ENCODE measurements at regions not wholly inside any gene's neighbourhood (a gene's known extent, or its start where the extent isn't known, plus 50 kb on each side); places are given as distances from the start of the nearest gene placed in this dataset.

DNA sequence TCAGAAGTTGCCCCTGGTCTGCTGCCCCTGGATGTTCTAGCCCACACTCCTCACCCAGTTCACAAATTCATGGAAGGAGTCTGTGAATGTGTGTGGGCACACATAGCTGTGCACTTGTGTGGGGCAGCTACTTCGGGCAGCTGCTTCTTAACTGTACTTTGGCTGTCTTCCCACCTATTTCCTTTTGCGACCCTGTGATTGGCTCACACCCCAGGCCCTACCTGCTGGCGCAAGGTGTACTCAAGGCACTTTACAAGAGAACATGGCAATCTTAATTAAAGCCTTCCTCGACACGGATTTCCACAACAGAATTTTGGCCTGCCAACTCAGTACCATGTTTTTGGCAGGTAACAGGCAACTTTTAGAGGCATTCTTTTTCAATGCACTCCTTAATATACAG lies 86.5 kb upstream of the CTTNBP2NL start:
- WGBS (ENCODE audit: insufficient coverage): 98% methylated on average over 5 of the region's 5 CpGs
- Histone ChIP-seq H3K27me3 (replicated peaks in 2 of 5; ENCODE audit: control insufficient read depth in 4 of 5, insufficient read depth in 5 of 5, low read length in 4 of 5) (peaks cover 0 to 36% (median 6%) of the 10 kb centered on the region in 5 experiments), H3K9me3 (ENCODE audit: control extremely low read depth in 1 of 5, control insufficient read depth in 4 of 5, insufficient read depth in 2 of 5, low read depth in 1 of 5, low read length in 4 of 5) (no peaks in the 10 kb centered on the region), H3K4me1 (ENCODE audit: control extremely low read depth in 1 of 4, control insufficient read depth in 4 of 4, insufficient read depth in 4 of 4, low read length in 3 of 4) (no peaks in the 10 kb centered on the region), H3K27ac (ENCODE audit: insufficient read depth in 1 of 2, low read depth in 1 of 2, low read length in 2 of 2, poor library complexity in 1 of 2, severe bottlenecking in 2 of 2) (no peak overlapping the region), H3K36me3 (ENCODE audit: control insufficient read depth in 4 of 4, insufficient read depth in 4 of 4, low read length in 3 of 4) (no peaks in the 10 kb centered on the region), H3K4me3 (ENCODE audit: control insufficient read depth in 1 of 7, extremely low read depth in 1 of 7, insufficient read depth in 4 of 7, low read depth in 2 of 7, low read length in 6 of 7) (no peak overlapping the region)
- DNase-seq: no peak
- POLR2A ChIA-PET: no interaction called here
- CTCF ChIA-PET: no interaction called here

DNA sequence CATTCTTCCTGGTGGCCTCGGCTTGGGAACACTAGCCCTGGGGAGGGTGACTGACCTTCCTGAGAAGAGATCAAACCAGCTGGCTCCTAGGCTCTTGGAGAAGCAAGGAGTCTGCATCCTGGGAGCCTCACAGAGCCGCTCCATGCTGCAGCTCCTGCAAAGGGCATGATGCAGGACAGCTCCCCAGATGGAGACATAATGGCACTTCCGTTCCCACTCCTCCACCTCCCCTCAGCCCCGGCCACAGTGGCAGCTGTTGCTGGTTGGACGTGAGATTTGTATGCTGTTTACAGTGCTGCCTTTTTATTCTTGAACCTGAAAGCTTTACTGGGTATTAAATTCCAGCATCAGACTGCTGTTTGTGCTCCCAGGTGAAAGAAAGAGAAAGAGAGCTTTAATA lies 83.7 kb upstream of the CTTNBP2NL start:
- H3K4me1 ChIP-seq (ENCODE audit: control extremely low read depth in 1 of 4, control insufficient read depth in 4 of 4, insufficient read depth in 4 of 4, low read length in 3 of 4): no peaks in the 10 kb centered on the region
- DNase-seq: no peak
- 55% methylated on average over 2 of the region's 5 CpGs for WGBS (ENCODE audit: insufficient coverage)
- no peak overlapping the region for H3K27ac ChIP-seq (ENCODE audit: insufficient read depth in 1 of 2, low read depth in 1 of 2, low read length in 2 of 2, poor library complexity in 1 of 2, severe bottlenecking in 2 of 2)
- peaks cover 0 to 1% (median 0%) of the 10 kb centered on the region in 5 experiments for H3K9me3 ChIP-seq (ENCODE audit: control extremely low read depth in 1 of 5, control insufficient read depth in 4 of 5, insufficient read depth in 2 of 5, low read depth in 1 of 5, low read length in 4 of 5)
- H3K4me3 ChIP-seq (ENCODE audit: control insufficient read depth in 1 of 7, extremely low read depth in 1 of 7, insufficient read depth in 4 of 7, low read depth in 2 of 7, low read length in 6 of 7): no peak overlapping the region
- CTCF ChIA-PET: interaction anchor here (0.7 kb wide), 1 partner anchor 58 kb away, joined by 3 read pairs; no protein-coding TSS in a partner anchor
- H3K36me3 ChIP-seq (ENCODE audit: control insufficient read depth in 4 of 4, insufficient read depth in 4 of 4, low read length in 3 of 4): no peaks in the 10 kb centered on the region
- POLR2A ChIA-PET: no interaction called here
- peaks cover 0 to 31% (median 6%) of the 10 kb centered on the region in 5 experiments for H3K27me3 ChIP-seq (replicated peaks in 2 of 5; ENCODE audit: control insufficient read depth in 4 of 5, insufficient read depth in 5 of 5, low read length in 4 of 5)

DNA sequence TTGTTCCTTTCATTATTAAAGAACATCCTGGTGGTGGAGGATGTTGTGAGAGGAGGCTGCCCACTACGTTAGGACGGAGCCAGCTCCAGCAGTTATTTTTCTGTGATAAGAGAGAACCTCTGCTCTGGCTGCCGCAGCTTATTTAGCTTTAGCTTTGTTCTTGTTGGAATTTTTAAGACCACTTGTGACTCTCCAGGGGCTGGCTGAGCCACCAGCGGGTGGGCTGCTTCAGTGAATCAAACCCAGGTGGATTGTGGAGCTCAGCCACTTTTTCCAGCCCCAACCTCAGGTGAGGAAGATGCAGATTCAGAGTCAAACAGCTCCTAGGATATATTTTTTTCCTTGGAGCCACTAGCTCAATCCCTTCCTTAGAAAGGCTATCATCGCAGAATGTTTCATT lies 83.1 kb upstream of the CTTNBP2NL start:
- Histone ChIP-seq H3K36me3 (ENCODE audit: control insufficient read depth in 4 of 4, insufficient read depth in 4 of 4, low read length in 3 of 4) (no peaks in the 10 kb centered on the region), H3K27me3 (replicated peaks in 2 of 5; ENCODE audit: control insufficient read depth in 4 of 5, insufficient read depth in 5 of 5, low read length in 4 of 5) (peaks cover 0 to 31% (median 6%) of the 10 kb centered on the region in 5 experiments), H3K9me3 (ENCODE audit: control extremely low read depth in 1 of 5, control insufficient read depth in 4 of 5, insufficient read depth in 2 of 5, low read depth in 1 of 5, low read length in 4 of 5) (peaks cover 0 to 1% (median 0%) of the 10 kb centered on the region in 5 experiments), H3K27ac (ENCODE audit: insufficient read depth in 1 of 2, low read depth in 1 of 2, low read length in 2 of 2, poor library complexity in 1 of 2, severe bottlenecking in 2 of 2) (no peak overlapping the region), H3K4me3 (ENCODE audit: control insufficient read depth in 1 of 7, extremely low read depth in 1 of 7, insufficient read depth in 4 of 7, low read depth in 2 of 7, low read length in 6 of 7) (no peak overlapping the region), H3K4me1 (ENCODE audit: control extremely low read depth in 1 of 4, control insufficient read depth in 4 of 4, insufficient read depth in 4 of 4, low read length in 3 of 4) (no peaks in the 10 kb centered on the region)
- DNase-seq: no peak
- CTCF ChIA-PET: no interaction called here
- 52% methylated on average over 4 of the region's 5 CpGs for WGBS (ENCODE audit: insufficient coverage)
- POLR2A ChIA-PET: no interaction called here

GRCh38 chr1:112316254-112316913 lies 79.6 kb upstream of the CTTNBP2NL start:
- no peak for DNase-seq

DNA sequence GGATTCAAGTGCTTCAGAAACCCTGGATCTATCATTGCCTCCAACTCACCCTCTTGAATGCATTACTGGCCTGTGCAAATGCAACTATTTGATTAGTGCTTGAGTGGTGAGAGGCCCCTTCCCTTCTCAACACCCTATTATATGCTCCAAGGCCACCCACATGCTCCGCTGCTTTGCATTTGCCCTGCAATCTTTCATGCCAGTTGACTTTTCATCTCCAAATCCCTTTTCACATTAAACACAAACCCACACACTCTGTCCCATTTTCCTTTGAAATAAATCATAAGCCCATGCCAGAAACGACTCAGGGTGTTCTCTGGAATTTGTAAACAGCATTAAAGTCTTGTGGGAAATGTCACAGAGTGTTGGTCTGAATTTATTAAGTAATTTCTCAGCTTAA lies 78.9 kb upstream of the CTTNBP2NL start:
- no peaks in the 10 kb centered on the region for H3K4me1 ChIP-seq (ENCODE audit: control extremely low read depth in 1 of 4, control insufficient read depth in 4 of 4, insufficient read depth in 4 of 4, low read length in 3 of 4)
- H3K4me3 ChIP-seq (ENCODE audit: control insufficient read depth in 1 of 7, extremely low read depth in 1 of 7, insufficient read depth in 4 of 7, low read depth in 2 of 7, low read length in 6 of 7): no peak overlapping the region
- peaks cover 0 to 16% (median 3%) of the 10 kb centered on the region in 5 experiments for H3K27me3 ChIP-seq (replicated peaks in 2 of 5; ENCODE audit: control insufficient read depth in 4 of 5, insufficient read depth in 5 of 5, low read length in 4 of 5)
- no peaks in the 10 kb centered on the region for H3K36me3 ChIP-seq (ENCODE audit: control insufficient read depth in 4 of 4, insufficient read depth in 4 of 4, low read length in 3 of 4)
- no peak overlapping the region for H3K27ac ChIP-seq (ENCODE audit: insufficient read depth in 1 of 2, low read depth in 1 of 2, low read length in 2 of 2, poor library complexity in 1 of 2, severe bottlenecking in 2 of 2)
- WGBS (ENCODE audit: insufficient coverage): 100% methylated on average over 1 of the region's 2 CpGs
- no peak for DNase-seq
- ChIA-PET CTCF (no interaction called here), POLR2A (no interaction called here)
- peaks cover 0 to 1% (median 0%) of the 10 kb centered on the region in 5 experiments for H3K9me3 ChIP-seq (ENCODE audit: control extremely low read depth in 1 of 5, control insufficient read depth in 4 of 5, insufficient read depth in 2 of 5, low read depth in 1 of 5, low read length in 4 of 5)

More at GRCh38 chr1:112316254-112316913, 79.6 kb upstream of the CTTNBP2NL start:
- ChIA-PET POLR2A (no interaction called here), CTCF (no interaction called here)
- Histone ChIP-seq H3K36me3 (ENCODE audit: control insufficient read depth in 4 of 4, insufficient read depth in 4 of 4, low read length in 3 of 4) (no peaks in the 10 kb centered on the region), H3K27me3 (replicated peaks in 2 of 5; ENCODE audit: control insufficient read depth in 4 of 5, insufficient read depth in 5 of 5, low read length in 4 of 5) (peaks cover 0 to 23% (median 5%) of the 10 kb centered on the region in 5 experiments), H3K27ac (ENCODE audit: insufficient read depth in 1 of 2, low read depth in 1 of 2, low read length in 2 of 2, poor library complexity in 1 of 2, severe bottlenecking in 2 of 2) (no peak overlapping the region), H3K4me3 (ENCODE audit: control insufficient read depth in 1 of 7, extremely low read depth in 1 of 7, insufficient read depth in 4 of 7, low read depth in 2 of 7, low read length in 6 of 7) (no peak overlapping the region), H3K4me1 (ENCODE audit: control extremely low read depth in 1 of 4, control insufficient read depth in 4 of 4, insufficient read depth in 4 of 4, low read length in 3 of 4) (no peaks in the 10 kb centered on the region), H3K9me3 (ENCODE audit: control extremely low read depth in 1 of 5, control insufficient read depth in 4 of 5, insufficient read depth in 2 of 5, low read depth in 1 of 5, low read length in 4 of 5) (peaks cover 0 to 1% (median 0%) of the 10 kb centered on the region in 5 experiments)
- WGBS (ENCODE audit: insufficient coverage): 98% methylated on average over 5 of the region's 8 CpGs

GRCh38 chr1:112317611-112318062 lies 78.4 kb upstream of the CTTNBP2NL start:
- H3K4me1 ChIP-seq (ENCODE audit: control extremely low read depth in 1 of 4, control insufficient read depth in 4 of 4, insufficient read depth in 4 of 4, low read length in 3 of 4): no peaks in the 10 kb centered on the region
- no peak overlapping the region for H3K4me3 ChIP-seq (ENCODE audit: control insufficient read depth in 1 of 7, extremely low read depth in 1 of 7, insufficient read depth in 4 of 7, low read depth in 2 of 7, low read length in 6 of 7)
- peaks cover 0 to 1% (median 0%) of the 10 kb centered on the region in 5 experiments for H3K9me3 ChIP-seq (ENCODE audit: control extremely low read depth in 1 of 5, control insufficient read depth in 4 of 5, insufficient read depth in 2 of 5, low read depth in 1 of 5, low read length in 4 of 5)
- ChIA-PET CTCF (no interaction called here), POLR2A (no interaction called here)
- no peak overlapping the region for H3K27ac ChIP-seq (ENCODE audit: insufficient read depth in 1 of 2, low read depth in 1 of 2, low read length in 2 of 2, poor library complexity in 1 of 2, severe bottlenecking in 2 of 2)
- no peaks in the 10 kb centered on the region for H3K36me3 ChIP-seq (ENCODE audit: control insufficient read depth in 4 of 4, insufficient read depth in 4 of 4, low read length in 3 of 4)
- 95% methylated on average over 6 of the region's 6 CpGs for WGBS (ENCODE audit: insufficient coverage)
- H3K27me3 ChIP-seq (replicated peaks in 2 of 5; ENCODE audit: control insufficient read depth in 4 of 5, insufficient read depth in 5 of 5, low read length in 4 of 5): peaks cover 0 to 12% (median 3%) of the 10 kb centered on the region in 5 experiments
- no peak for DNase-seq

DNA sequence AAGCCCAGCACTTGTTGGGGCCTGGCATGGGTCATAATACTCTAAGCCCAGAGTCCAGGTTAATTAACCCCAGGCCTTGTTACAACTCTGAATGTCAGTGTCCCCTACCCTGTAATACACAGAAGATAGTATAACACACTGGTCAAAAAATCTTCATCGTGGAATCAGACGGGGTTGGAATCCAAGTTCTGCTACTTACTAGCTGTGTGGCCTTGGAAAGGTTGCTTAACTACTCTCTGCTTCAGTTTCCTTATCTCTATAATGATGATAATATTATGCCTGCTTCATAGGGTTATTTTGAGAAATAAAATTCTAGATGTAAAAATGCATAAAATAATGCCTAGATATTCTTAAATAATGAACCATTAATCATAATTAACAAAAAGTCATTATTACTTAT lies 77.8 kb upstream of the CTTNBP2NL start:
- Histone ChIP-seq H3K27me3 (replicated peaks in 2 of 5; ENCODE audit: control insufficient read depth in 4 of 5, insufficient read depth in 5 of 5, low read length in 4 of 5) (peaks cover 0 to 12% (median 2%) of the 10 kb centered on the region in 5 experiments), H3K4me1 (ENCODE audit: control extremely low read depth in 1 of 4, control insufficient read depth in 4 of 4, insufficient read depth in 4 of 4, low read length in 3 of 4) (no peaks in the 10 kb centered on the region), H3K4me3 (ENCODE audit: control insufficient read depth in 1 of 7, extremely low read depth in 1 of 7, insufficient read depth in 4 of 7, low read depth in 2 of 7, low read length in 6 of 7) (no peak overlapping the region), H3K36me3 (ENCODE audit: control insufficient read depth in 4 of 4, insufficient read depth in 4 of 4, low read length in 3 of 4) (no peaks in the 10 kb centered on the region), H3K27ac (ENCODE audit: insufficient read depth in 1 of 2, low read depth in 1 of 2, low read length in 2 of 2, poor library complexity in 1 of 2, severe bottlenecking in 2 of 2) (no peak overlapping the region), H3K9me3 (ENCODE audit: control extremely low read depth in 1 of 5, control insufficient read depth in 4 of 5, insufficient read depth in 2 of 5, low read depth in 1 of 5, low read length in 4 of 5) (peaks cover 0 to 1% (median 0%) of the 10 kb centered on the region in 5 experiments)
- ChIA-PET POLR2A (no interaction called here), CTCF (no interaction called here)
- WGBS (ENCODE audit: insufficient coverage): no CpG with 5 or more reads among the region's 2 CpGs
- no peak for DNase-seq

Measured in common myeloid progenitor, CD34-positive (primary cell).